ENCODE measurements at regions not wholly inside any gene's neighbourhood (a gene's known extent, or its start where the extent isn't known, plus 50 kb on each side); places are given as distances from the start of the nearest gene placed in this dataset.
"Not testable (repeated sequence)": the region's sequence is repeated elsewhere in the genome, so short reads cannot be mapped to it uniquely, and the experiment has no call there.

DNA sequence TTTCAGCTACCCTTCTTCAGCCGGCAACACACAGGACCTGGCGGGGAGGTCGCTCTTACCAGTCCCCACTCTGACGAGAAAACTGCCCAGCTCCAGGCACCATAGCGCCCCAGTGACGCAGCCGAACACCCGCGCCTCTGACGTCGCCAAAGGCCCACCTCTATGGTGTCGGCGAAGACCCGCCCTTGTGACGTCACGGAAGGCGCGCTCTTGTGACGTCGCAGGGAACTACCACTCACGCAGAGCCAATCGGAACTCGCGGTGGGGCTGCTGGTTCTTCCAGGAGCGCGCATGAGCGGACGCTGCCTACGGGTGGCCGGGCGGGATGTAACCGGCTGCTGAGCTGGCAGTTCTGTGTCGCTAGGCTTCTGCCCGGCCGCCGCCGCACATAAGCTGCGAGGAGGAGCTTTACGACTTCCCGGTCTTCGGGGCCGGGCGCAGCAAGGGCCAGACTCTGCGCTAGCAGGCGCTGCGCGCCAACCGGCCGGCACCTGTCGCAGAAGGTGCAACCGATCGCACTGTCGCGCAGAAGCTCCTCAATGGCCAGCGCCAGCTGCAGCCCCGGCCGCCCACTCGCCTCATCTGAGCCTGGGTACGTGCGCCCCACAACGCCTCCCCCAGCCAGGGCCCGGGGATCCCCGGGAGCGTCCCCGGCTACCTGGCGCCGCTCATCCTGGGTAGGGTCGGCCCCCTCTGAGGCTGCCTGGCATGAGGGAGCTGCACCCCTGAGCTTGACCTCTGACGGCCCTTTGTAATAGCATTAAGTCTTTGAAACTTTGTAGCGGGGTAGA lies 121.3 kb upstream of the FBXO28 start:
- DNase-seq (ENCODE audit: low read depth): peak; percentile 99

DNA sequence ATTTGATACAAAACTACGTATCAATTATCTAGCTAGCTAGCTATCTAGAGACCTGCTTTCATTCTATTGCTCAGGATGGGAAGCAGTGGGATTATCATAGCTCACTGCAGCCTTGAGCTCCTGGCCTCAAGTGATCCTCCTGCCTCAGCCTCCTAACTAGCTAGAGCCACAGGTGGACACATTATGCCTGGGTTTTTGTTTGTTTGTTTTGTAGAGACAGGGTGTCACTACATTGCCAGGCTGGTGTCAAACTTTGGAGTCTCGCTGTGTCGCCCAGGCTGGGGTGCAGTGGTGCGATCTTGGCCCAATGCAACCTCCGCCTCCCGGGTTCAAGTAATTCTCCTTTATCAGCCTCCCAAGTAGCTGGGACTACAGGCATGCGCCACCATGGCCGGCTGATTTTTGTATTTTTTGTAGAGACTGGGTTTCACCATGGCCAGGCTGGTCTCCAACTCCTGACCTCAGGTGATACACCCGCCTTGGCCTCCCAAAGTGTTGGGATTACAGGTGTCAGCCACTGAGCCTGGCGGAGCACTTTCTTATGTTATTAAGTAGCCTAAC lies 122.5 kb upstream of the FBXO28 start:
- DNase-seq (ENCODE audit: low read depth): not testable (repeated sequence)

DNA sequence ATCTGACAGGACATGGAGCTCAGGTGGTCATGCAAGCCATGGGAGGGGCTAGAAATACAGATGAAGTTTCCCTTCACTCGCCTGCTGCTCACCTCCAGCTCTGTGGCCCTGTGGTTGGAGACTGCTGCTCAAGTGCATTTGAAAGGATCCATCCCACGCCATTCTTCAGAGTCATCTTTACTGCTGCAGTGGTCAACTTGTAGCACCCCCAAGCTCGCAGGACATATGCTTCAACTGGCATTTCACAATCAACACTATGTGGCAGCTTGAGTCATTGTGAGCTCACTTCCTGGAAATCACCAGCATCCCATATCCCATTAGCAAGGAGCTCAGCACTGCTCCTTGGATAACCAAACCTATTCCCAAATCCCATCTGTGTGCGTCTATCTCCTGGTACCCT lies 116.2 kb upstream of the TP53BP2 start:
- DNase-seq (ENCODE audit: low read depth): not testable (repeated sequence)

DNA sequence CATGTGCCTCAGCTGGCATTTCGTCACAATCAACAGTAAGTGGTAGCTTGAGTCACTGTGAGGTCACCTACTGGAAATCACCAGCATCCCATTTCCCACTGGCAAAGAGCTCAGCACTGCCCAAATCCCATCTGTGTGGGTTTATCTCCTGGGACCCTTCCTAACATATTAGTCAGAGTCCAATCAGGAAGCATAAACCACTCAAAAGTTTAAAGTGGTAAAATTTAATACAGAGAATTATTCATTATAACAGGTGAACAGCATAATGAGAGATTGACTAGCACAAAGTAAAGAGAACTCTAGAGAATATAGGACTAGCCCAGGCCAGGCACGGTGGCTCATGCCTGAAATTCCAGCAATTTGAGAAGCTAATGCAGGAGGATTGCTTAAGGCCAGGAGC lies 107.1 kb upstream of the TP53BP2 start:
- peak; percentile 0 for DNase-seq (ENCODE audit: low read depth)

DNA sequence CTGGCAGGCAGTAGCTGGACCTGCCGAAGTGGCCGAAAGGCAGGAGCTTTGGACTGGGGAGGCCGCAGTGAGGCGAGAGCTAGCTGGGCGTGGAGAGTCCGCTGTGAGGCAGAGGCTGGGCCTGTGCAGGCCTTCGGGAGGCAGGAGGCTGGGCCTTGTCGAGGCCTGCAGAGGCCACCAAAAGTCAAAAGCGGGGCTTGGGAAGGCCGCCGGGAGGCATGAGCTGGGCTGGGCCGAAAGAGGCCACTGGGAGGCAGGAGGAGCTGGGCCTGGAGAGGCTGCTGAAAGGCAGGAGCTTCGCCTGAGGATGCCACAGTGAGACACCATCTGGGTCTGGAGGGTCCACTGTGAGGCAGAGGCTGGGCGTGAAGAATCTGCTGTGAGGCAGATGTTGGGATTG lies 105.8 kb upstream of the TP53BP2 start:
- not testable (repeated sequence) for DNase-seq (ENCODE audit: low read depth)

DNA sequence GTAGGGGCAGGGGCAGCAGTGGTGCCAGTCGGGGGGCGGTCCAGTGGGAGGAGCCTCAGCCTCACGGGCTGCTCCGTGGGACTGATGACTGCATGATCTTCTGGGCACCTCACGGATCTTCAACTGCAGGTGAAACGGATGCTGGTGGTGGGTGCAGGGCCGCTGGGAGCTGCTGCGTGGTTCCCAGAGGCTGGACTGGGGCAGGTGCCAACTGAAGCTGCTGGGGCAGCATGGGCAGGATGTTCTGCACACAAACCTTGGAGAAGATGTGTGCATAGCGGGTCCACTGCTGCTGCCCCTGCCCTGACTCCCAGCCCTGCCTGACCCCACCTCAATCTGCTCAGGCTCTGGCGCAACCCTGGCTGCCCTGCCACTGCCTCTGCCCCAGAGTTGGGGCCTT lies 104.2 kb upstream of the TP53BP2 start:
- not testable (repeated sequence) for DNase-seq (ENCODE audit: low read depth)

DNA sequence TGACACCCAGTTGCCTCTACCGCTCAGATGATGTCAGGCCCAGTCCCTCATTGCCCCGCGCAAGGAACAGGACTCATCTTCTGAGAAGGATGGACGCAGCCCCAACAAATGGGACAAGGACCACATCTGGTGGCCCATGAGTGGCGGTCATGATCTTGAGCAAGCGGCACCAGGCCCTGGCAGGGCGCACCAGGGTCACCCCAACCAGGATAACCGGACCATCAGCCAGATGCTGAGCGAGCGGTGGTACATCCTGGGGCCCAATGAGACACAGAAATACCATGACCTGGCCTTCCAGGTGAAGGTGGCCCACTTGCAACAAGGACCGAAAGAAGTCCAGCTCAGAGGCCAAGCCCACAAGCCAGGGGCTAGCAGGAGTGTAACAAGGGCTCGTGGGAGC lies 102.3 kb upstream of the TP53BP2 start:
- DNase-seq (ENCODE audit: low read depth): not testable (repeated sequence)

DNA sequence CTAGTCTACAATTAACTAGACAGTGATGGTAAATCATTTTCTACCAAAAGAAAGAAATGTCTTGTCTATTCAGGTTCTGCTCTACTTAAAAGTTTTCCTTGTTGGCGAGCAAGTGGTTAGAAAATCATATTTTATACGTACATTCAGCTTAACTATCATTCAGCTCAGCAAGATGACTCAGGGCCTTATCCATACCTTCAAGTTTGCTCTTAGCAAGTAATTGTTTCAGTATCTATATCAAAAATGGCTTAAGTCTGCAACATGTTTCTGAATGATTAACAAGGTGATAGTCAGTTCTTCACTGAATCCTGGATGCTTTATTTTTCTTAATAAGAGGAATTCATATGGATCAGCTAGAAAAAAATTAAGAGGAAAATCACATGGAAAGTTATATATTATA lies 90.8 kb upstream of the TP53BP2 start:
- DNase-seq (ENCODE audit: low read depth): not testable (repeated sequence)

DNA sequence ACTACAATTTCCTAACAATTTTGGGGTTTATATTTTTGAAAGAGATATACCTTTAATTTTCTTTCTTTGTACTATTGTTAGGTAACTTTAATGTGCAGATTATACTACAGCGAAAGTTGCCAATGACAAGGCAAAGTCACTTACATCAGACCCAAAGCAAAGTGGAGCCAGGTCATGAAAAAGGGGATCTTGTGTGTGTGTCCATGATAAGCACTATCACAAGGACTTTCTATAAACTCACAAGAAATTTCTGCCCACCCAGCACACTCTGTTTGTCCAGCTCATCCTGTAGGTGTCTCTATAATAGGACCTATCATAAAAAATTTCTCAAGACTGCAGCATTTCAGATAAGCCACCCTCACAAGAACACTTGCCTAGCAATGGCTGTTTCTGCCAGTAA lies 85.7 kb upstream of the TP53BP2 start:
- DNase-seq (ENCODE audit: low read depth): not testable (repeated sequence)

DNA sequence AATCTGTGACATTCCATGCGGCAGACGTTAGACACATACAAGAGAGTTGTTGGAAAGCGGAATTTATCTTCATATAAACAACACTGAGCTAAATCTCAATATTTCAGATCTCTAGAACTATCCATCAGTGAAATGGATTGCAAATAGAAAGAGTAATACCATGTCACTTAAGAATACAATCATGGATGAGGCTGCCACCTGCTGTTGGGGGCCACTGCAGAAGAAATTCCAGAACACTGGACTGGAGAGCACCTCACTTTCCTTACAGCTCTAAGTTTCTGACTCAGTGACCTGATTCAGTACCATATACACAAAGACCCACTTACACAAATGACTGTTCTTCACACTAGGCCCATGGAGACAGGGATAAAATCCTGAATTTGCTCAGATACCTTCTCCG lies 75.1 kb upstream of the TP53BP2 start:
- not testable (repeated sequence) for DNase-seq (ENCODE audit: low read depth)

DNA sequence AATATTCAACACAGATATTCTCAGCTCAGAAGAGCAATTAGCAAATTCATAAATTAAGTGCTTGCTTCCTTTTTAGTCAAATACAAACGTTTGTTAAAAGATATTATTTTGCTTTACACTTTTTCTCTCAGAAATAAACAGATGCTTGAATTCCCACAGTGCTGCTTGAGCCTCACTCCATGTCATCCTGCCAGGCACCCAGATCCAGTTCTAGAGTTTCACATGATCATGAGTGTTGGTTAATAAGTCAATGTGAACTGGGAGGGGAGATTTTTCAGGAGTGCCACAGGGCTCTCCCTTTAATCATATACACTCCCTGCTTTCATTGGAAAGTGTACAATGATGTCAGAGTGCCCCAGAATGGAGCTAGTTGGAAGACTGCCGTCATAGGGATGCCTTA lies 69.7 kb upstream of the TP53BP2 start:
- not testable (repeated sequence) for DNase-seq (ENCODE audit: low read depth)

DNA sequence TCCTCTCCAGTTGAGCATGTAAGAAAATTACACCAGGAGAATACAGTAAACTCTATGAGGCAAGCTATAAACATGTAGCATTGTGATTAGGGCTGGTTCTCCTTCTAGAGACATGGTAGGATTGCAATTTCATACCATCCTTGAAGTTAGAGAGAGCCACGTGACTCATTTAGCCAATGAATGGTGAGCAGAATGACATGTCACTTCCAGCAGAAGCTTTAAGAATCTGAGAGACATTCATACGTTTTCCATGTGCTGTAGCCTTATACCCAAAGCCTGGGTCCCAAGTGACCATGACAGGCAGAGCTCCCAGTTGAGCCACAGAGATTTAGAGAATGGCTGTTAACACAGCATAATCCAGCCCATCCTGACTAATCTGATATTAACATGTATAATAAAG lies 68.0 kb upstream of the TP53BP2 start:
- not testable (repeated sequence) for DNase-seq (ENCODE audit: low read depth)

DNA sequence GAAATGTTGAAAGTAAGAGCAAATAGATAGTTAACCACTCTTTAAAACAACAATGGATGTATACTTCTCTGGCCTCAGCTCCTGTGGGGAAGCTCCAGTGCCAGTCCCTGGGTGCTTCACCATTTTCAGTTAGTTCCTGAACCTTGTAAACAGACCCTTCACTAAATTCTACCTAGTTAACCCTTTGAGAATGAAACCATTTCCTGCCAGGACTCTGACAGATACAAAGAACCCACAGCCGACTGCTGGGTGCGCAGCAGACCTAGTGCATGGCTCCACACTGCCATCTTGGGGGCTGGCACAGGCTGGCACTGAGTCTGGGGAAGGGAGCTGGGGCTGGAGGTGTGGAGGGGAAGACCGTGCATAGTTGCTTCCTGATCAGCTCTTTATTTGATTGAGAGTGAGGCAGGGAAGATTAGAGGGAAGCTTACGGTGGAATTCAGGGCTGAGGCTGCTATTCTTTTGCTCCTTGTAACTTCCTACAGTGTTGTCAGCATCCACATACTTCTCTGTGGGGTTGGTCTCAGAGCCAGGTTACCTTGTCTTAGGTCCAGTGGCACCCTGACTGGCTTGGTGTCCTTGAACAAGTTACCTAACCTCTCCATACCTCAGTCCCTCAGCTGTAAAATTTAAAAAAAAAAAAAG lies 62.3 kb upstream of the TP53BP2 start:
- DNase-seq (ENCODE audit: low read depth): not testable (repeated sequence)

DNA sequence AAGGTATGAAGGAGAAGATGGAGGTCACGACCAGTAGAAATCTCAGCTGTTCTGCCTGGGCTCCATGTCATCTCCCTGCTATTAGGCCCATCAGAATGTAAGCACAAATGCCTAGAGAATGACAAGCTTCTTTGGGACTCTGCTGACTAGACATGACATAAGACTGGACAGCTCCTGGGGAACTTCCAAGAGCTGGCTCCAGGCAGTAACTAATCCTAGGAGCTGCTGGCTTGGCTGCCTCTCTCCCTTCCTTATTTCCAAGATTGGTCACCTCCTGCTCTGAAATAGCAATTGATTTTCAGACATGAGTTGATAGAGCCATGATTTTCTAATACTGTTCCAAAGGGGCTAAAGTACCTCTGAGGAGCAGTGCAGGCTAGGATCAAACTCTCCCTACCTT lies 57.5 kb upstream of the TP53BP2 start:
- not testable (repeated sequence) for DNase-seq (ENCODE audit: low read depth)

DNA sequence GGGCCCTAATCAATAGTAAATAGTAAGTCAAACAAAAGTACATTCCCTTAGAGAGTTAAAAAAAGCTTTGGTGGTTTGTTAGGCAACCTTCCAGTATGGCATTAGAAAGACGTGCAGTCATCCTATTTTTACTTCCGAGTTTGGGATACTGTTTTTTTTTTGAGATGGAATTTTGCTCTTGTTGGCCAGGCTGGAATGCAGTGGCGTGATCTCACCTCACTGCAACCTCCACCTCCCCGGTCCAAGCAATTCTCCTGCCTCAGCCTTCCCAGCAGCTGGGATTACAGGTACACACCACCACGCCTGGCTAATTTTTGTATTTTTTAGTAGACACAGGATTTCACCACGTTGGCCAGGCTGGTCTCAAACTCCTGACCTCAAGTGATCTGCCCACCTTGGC lies 54.0 kb upstream of the TP53BP2 start:
- not testable (repeated sequence) for DNase-seq (ENCODE audit: low read depth)

DNA sequence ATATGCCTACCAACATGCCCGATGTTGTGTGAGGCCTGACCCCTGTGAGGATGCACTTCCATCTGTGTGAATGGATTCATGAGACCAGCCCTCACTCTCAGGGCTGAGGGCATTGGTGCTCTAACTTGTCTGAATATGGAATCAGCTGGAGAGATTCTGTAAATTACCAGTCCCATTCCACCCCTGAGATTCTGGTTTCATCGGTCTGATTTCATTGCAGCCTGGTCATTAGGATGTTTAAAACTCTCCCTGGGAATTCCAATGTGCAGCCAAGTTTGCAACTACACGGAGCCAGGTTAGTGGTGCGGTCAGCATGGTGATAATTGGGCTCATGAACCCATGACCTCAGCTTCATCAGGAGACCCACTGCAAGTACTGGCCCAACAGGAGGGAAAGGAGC lies 51.4 kb upstream of the TP53BP2 start:
- DNase-seq (ENCODE audit: low read depth): not testable (repeated sequence)

DNA sequence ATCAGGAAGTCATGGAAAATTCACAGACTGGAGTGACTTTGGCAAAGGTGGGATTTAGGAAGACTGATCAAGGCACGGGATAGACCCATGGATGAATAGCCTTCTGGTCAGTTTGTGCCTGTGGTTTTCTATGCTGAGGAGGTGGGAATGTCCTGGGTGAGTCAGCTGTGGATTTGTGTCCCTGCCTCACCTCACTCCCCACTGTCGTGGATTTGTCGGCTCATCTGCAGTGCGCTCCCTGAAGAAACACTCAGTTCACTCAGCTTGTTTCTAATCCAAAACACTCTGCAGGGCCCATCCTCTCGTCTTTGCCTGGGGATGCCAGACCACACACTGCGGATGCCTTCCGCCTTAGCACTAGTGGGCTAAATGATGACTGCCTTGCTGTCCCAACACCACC lies 50.2 kb upstream of the TP53BP2 start:
- DNase-seq (ENCODE audit: low read depth): not testable (repeated sequence)

Data from myocyte (in vitro differentiated cells).